ENCODE measurements at regions not wholly inside any gene's neighbourhood (a gene's known extent, or its start where the extent isn't known, plus 50 kb on each side); places are given as distances from the start of the nearest gene placed in this dataset.
A peak's percentile ranks its signal among the peaks of the same experiment; 100 is the strongest.

DNA sequence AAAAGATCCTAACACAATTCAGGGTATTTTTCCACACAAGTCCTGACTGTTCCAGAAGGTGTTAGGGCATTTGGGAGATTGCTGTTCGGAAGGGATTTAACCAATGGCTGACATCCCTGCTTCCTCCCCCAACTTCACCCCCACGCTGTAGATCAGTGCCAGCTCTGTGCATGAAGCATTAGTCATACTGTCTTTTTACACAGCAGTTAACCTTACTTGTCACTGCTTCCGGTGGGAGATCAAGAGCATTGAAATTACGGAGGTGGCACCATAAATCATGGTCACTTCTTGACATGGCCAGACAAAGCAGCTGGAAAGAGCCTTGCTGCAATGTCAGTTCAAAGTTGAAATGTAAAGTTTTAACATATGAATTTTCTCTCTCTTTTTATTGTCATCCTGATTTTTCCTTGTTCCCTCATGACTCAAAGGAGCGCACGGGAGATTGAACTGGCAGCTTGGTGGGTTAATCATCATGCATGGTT is 70.2 kb downstream of the HRH4 start:
- DNase-seq: peak in 1 of 14 donors; percentile 17

- DNase-seq: peak in 2 of 14 donors; percentile 26 to 93
Measured at GRCh38 chr18:24534271-24534670, 73.8 kb downstream of the HRH4 start.

DNA sequence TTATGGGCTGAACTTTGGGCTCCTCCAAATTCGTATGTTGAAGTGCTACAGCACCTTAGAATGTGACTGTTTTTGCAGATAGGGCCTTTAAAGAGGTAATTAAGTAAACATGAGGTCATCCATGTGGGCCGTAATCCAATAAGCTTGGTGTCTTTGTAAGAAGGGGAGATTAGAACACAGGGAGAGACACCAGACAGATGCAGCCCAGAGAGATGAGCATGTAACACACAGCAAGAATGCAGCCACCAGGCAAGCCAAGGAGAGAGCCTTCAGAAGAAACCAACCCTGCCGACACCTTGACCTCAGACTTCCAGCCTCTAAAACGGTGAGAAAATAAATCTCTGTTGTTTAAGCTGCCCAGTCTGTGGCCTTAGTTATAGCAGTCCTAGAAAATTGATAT is 74.3 kb downstream of the HRH4 start:
- peak in 1 of 14 donors; percentile 48 for DNase-seq

- no peak for DNase-seq
Measured at GRCh38 chr18:24535527-24536295, 75.3 kb downstream of the HRH4 start.

- DNase-seq: no peak
Measured at GRCh38 chr18:24536326-24536725, 75.9 kb downstream of the HRH4 start.

DNA sequence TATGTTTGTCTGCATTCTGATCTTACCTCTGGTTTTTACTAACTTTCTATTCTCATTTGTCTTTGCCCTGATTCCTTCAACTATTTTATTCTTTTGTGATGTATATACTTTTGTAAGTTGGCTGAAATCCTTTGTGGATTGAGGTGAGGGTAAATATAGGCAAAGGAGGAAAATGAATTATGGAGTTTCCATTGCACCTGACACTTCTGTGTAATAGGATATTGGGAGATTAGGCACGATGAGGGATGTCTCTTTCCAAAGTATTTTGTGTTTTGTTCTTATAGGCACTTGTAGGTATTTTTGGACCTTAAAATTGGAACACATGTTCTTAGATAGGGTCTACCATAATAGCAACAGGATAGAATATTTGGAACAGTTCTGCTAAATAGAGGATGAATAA is 76.4 kb downstream of the HRH4 start:
- no peak for DNase-seq

DNA sequence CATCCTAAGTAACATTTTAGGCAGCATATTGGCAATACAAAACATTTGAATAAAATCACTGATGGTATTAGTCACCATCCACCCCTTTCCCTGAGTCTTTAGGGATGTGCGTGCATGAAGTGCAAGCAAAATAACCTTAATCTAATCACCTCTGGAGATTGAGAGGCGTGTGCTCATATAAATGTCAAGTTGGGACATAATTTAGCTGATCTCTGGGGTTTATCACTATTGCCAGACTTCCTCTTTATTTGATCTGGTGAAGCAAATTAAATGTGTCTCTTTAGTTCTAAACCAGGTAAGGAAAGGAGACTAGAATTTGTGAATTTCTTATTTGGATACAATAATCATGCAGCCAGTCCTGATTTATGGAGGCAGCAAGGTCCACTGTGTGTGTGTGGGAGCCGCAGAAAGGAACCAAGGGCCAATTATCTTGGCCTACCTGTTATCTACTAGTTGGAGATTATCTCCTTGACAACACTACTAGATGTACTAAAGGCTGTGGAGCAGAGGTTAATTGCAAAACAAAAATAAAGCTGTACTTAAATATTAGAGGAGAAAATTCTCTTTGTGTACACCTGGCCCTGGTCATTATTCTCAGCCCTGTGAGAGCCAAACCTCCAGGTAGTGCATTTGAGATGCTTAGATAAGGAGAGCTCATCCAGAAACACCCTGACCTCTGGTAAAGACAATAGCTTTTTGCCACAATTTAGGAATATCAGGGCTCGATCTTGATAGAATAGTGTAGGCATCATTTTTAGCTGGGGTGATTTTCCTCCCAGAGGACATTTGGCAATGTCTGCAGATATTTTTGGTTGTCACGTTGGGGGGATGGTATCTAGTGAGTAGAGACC is 78.2 kb downstream of the HRH4 start:
- peak in 1 of 14 donors; percentile 24 for DNase-seq

DNA sequence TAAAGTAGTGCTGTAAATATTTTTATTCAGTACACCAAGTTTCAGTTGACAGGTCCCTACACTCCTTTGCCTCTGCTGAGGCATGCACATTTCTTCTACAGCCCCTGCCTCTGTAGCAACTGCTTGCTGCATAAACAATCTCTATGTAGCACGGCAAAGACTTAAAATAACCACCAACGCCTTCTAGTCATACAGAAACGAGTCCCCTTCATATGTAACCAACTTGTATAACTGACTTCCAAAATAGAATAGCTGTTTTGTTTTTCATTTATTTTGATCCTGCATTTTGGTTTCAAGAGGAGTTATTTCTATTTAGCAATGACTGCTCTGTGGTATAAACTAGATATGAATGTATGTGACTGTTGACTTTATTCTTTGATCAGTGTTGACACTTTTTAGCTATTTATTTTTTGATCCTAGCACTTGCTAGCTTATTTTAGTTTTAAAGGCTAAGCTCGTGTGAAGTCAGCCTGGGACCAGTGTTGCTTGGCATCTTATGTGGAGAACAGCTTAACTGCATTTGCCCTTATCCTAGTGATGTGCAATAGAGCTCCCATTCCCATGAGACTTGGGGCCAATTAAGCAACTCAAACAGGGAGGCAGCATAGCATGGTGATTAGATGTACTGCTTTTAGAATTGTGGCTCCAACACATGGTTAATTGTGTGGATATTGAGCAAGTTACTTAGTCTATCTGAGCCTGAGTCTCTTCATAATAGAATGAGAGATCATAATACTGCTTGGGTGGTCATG is 79.6 kb downstream of the HRH4 start:
- DNase-seq: no peak

- DNase-seq: no peak
Measured at GRCh38 chr18:24540896-24541295, 80.5 kb downstream of the HRH4 start.

DNA sequence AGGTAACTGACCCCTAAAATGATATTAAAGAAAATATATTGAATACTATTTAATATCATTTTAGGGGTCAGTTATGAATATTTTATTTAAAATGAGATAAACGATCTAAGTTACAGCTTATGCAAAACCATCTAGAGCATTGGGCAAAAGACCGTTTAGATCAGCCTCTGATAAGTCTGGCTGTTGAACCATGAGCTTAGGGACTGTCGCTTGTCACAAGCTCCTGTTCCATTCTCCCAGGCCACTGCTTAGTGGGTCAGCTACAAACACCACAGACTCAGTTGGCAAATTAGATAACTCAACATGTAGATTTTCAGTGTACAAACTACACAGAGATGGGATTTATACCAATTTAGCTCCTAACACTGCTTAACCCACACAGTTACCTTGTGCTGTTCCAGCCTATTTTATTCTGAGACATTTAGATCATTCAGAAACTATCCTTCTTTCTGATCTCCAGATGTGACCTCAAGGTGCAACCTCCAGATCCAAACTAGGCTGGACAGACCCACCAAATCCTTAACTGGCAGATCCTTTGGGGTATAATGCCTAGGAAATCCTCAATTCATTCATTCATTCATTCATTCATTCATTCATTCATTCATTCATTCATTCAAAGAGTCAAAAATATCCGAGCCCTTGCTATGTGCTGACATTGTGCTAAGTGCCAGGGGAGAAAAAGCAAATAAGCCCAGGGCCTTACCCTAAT is 82.8 kb downstream of the HRH4 start:
- no peak for DNase-seq

DNA sequence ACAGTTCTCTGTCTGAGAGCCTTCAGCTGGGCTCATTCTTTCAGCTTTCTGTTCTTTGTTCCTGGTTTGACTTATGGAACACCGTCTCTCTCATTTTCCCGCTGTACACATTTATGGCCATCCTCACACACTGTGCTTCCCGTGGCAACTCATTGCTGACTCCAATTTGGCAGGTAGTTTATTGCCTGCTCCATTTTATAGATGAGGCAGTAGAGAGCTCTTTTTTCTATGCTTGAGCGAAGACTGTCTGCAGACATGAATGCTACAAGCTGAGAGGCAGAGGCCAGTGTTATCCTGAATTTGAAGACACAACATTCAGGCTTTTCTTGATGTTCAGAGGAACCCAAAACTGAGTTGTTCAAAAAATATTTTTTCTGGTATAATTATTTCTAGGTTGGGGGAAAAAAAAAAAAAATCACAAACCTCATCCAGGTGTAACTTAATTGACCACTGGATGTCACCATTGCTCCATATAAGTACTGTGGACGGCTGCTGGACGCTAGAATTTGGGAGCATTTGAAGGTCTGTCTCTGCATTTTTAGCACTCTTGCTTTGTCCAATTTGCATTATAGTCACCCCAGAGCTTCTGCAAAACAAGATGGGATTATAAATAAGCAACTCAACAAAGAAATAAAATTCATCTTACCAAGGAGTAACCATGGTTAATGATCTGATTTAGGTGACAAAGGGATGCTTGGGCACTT is 83.5 kb downstream of the HRH4 start:
- DNase-seq: peak in 1 of 14 donors; percentile 66

- no peak for DNase-seq
Measured at GRCh38 chr18:24544949-24545348, 84.5 kb downstream of the HRH4 start.

DNA sequence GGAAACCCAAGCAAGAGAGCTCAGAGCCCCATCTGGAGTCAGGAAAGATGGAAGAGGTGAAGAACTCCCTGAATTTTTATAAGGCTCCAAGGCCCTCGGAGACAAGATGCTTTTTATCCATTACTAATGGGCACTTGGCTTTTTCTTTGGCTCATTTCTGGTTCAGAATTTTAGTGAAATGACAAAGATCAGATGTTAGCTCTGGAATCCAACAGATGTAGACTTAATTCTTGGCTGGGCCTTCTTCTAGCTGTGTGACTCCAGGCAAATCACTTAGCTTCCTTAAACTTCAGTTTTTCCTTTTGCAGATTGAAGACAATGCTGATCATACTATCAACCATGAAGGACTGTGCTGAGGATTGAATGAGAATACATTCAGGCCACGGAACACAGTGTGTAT is 85.2 kb downstream of the HRH4 start:
- no peak for DNase-seq

DNA sequence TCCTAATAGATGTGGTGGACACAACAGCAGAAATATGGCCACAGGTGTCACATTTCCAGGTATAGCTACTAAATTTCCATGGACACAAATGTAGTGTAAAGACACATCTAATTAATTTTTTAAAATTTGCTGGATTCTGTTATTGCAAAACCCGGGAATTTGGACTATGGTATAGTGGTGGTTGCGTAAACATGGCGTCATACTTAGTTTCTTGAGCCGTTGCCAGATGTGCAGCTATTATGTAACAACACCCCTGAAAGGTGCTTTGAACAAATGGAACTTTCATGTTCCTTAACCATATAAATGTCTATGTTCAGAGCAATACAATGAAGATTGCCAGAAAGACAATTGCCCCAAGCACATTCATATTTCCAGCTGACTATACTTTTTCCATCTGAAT is 85.9 kb downstream of the HRH4 start:
- DNase-seq: no peak

GRCh38 chr18:24548583-24548982 is 88.1 kb downstream of the HRH4 start:
- no peak for DNase-seq

DNA sequence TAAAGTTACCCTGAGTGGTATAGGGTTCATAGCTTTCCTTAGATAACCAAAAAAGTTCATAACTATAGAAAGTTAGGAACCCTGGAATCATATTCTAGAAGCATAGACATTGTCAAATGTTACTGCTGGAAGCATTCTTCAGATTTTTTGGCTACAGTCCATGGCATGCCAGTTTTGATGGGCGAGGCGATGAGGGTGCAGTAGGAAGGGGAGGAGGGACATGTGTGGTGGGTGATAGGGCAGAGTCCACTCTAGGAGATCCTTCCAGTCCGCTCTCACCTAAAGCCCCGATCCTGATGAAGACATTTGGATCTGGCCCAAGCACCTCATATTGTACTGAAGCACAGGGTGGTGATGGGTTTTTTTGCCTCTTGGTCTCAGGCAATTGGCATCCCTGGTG is 91.8 kb downstream of the HRH4 start:
- no peak for DNase-seq

GRCh38 chr18:24553571-24554285 is 93.3 kb downstream of the HRH4 start:
- no peak for DNase-seq

GRCh38 chr18:24558403-24558802 is 98.0 kb downstream of the HRH4 start:
- DNase-seq: no peak

DNA sequence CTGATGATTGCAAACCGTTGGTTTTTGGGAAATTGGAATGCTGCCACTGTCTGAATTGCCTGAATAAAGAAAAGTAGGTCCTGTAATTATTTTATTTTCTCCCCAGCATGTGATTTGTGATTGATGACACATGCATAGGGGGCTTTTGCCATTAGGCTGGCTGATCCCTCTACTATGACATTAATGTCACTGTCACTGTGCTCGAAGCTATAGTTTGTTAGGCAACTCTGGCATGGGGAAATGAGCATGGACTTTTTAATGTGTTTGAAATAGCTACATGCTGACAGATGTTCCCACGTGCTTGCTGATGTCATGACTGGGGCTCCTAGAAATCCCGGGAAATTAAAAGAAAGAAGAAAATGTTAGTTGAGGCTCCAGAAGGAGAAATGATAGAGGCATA is 99.1 kb downstream of the HRH4 start:
- DNase-seq: no peak

DNA sequence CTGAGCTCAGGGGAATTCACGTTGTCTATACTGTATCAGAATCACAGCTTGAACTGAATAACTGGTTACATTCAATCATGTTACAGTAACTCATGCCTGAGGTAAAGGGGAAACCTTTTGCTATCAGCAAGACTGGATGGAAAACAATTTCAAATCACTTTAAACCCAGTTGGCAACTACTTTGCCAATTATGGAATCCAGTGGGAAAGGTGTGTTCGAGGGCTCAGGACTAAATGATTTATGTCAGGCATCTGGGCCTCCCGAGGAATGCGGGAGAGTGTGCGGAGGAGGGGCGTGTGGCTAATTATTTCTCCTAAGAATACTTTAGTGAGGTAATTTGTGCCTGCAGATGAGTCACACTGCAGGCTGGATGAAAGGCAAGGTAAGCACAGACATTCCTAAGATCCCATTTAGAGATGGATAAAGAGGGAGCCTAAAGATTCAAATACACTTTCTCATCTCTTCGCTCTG is 100.1 kb downstream of the HRH4 start:
- DNase-seq: no peak

Measured in C1 segment of cervical spinal cord (tissue), 14 donors.